Fibroblast of lung (primary cell): ENCODE measurements at regions not wholly inside any gene's neighbourhood (a gene's known extent, or its start where the extent isn't known, plus 50 kb on each side); places are given as distances from the start of the nearest gene placed in this dataset.
"Not testable (repeated sequence)": the region's sequence is repeated elsewhere in the genome, so short reads cannot be mapped to it uniquely, and the experiment has no call there.

Source experiments
- EZH2 ChIP-seq: IDR thresholded peaks from 2 replicates; pipeline ENCODE4 v1.5.1; 2012; ENCODE audit warnings: low read length, control low read depth, mild to moderate bottlenecking; ENCODE audit errors: missing control alignments
- TF ChIP-seq, protein P1 (sequence below), 2 donors: IDR thresholded peaks in 1 of 2; conservative IDR thresholded peaks in 1 of 2; 1 replicate in 1 of 2; 2 replicates in 1 of 2; pipeline ENCODE4 v1.5.1; 2011 to 2012; ENCODE audit warnings: low read length in 2 of 2, control low read depth in 1 of 2, inconsistent platforms in 1 of 2, low read depth in 1 of 2, mild to moderate bottlenecking in 1 of 2

DNA sequence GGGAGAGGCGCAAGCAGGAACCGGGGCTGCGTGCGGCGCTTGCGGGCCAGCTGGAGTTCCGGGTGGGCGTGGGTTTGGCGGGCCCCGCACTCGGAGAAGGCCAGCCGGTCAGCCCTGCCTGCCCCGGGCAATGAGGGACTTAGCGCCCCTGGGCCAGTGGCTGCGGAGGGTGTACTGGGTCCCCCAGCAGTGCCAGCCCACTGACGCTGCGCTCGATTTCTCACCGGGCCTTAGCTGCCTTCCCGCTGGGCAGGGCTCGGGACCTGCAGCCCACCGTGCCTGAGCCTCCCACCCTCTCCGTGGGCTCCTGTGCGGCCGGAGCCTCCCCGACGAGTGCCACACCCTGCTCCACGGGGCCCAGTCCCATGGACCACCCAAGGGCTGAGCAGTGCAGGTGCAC is 904.2 kb downstream of the NCAM2 start:
- TF ChIP-seq, protein P1, sequence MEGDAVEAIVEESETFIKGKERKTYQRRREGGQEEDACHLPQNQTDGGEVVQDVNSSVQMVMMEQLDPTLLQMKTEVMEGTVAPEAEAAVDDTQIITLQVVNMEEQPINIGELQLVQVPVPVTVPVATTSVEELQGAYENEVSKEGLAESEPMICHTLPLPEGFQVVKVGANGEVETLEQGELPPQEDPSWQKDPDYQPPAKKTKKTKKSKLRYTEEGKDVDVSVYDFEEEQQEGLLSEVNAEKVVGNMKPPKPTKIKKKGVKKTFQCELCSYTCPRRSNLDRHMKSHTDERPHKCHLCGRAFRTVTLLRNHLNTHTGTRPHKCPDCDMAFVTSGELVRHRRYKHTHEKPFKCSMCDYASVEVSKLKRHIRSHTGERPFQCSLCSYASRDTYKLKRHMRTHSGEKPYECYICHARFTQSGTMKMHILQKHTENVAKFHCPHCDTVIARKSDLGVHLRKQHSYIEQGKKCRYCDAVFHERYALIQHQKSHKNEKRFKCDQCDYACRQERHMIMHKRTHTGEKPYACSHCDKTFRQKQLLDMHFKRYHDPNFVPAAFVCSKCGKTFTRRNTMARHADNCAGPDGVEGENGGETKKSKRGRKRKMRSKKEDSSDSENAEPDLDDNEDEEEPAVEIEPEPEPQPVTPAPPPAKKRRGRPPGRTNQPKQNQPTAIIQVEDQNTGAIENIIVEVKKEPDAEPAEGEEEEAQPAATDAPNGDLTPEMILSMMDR (conservative IDR thresholded peaks at IDR 0.05 in 1 of 2, IDR thresholded peaks at IDR 0.05 in 1 of 2; ENCODE audit: low read depth in 1 of 2, low read length in 2 of 2) = not testable (repeated sequence)
- TF ChIP-seq EZH2 = not testable (repeated sequence)
